Upper lobe of left lung (tissue), 4 donors: ENCODE measurements at regions not wholly inside any gene's neighbourhood (a gene's known extent, or its start where the extent isn't known, plus 50 kb on each side); places are given as distances from the start of the nearest gene placed in this dataset.

Source experiments
- EP300 ChIP-seq, 4 donors: sonication (generic); formaldehyde crosslinking; IDR thresholded peaks; one replicate each; pipeline ENCODE4 v1.5.1; 2017; ENCODE audit warnings: antibody characterized with exemption in 4 of 4, control low read depth in 2 of 4
- POLR2A ChIP-seq, 4 donors: fragments of 450-650 bp; IDR thresholded peaks; one replicate each; pipeline ENCODE4 v1.5.1; 2016 to 2017; ENCODE audit warnings: antibody characterized with exemption in 4 of 4, mild to moderate bottlenecking in 2 of 4
- POLR2AphosphoS5 ChIP-seq, 2 donors: sonication (generic); formaldehyde crosslinking; IDR thresholded peaks; one replicate each; pipeline ENCODE4 v1.5.1; 2017; ENCODE audit warnings: antibody characterized with exemption in 2 of 2
- TF ChIP-seq, protein P1 (sequence below), 6 experiments: fragments of 450-650 bp in 4 of 6; fragments of 200-600 bp in 2 of 6; sonication (generic) in 2 of 6; IDR thresholded peaks; one replicate each; pipeline ENCODE4 v1.5.1; 2016 to 2019; ENCODE audit warnings: antibody characterized with exemption in 6 of 6

DNA sequence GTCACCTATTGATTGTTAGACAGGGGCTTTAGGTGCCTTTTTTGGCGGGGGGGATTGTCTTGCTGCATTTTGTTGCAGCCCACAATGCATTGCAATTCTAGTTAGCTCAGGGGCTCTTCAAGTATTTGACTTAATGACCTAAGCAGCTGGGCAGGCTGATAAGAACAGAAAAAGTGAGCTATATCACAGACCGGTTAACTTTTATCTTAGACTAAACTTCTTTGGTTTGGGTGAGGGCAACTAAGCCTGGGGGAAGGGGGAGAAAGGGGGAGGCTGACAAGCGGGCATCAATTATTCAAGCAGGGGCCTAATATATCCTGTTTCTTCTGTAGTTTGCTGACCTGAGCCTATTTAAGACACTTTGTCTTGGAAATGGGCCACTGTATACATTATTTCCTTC lies 66.0 kb upstream of the GPR6 start:
- TF ChIP-seq, protein P1, sequence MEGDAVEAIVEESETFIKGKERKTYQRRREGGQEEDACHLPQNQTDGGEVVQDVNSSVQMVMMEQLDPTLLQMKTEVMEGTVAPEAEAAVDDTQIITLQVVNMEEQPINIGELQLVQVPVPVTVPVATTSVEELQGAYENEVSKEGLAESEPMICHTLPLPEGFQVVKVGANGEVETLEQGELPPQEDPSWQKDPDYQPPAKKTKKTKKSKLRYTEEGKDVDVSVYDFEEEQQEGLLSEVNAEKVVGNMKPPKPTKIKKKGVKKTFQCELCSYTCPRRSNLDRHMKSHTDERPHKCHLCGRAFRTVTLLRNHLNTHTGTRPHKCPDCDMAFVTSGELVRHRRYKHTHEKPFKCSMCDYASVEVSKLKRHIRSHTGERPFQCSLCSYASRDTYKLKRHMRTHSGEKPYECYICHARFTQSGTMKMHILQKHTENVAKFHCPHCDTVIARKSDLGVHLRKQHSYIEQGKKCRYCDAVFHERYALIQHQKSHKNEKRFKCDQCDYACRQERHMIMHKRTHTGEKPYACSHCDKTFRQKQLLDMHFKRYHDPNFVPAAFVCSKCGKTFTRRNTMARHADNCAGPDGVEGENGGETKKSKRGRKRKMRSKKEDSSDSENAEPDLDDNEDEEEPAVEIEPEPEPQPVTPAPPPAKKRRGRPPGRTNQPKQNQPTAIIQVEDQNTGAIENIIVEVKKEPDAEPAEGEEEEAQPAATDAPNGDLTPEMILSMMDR (IDR thresholded peaks at IDR 0.05), result no peak
- no peak for TF ChIP-seq POLR2A (IDR thresholded peaks at IDR 0.05)
- no peak for TF ChIP-seq EP300 (IDR thresholded peaks at IDR 0.05)
- no peak for TF ChIP-seq POLR2AphosphoS5 (IDR thresholded peaks at IDR 0.05)
